ENCODE measurements at regions not wholly inside any gene's neighbourhood (a gene's known extent, or its start where the extent isn't known, plus 50 kb on each side); places are given as distances from the start of the nearest gene placed in this dataset.

DNA sequence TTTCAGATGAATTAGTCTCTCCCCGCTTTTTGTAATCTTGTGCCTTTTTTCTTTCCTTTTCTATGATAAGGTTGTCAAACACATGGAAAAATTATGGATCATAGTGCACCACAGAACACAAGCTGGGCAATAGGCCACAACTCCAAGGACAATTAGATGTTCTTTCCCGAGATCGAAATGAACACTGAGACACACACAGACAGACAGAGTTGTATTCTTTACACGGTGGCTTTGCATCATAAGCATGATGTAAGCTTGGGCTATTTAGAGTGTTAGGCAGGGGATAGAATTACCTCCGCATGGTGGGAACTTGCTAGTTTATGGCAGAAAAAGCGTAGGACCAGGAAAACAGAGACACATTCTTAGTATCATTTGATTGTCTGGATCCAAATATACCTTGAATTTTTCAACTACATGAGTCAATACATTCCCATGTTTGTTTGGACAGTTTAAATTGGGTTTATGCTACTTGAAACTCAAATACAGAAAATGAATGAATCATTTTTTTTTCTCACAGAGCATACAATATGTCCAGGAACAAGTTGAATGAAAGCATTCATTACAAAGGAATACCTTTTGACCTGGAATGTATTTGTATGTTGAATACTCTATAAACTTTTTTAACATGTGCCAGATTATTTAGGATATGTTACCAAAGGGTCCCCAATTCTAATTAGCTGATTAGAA lies 1611.5 kb upstream of the TMEFF2 start:
- peak overlapping the region; percentile 34 for H3K27ac Mint-ChIP-seq (ENCODE audit: unreplicated experiment)
- Histone ChIP-seq H3K9me3 (ENCODE audit: insufficient read depth, low read depth, low read length) (no peaks in the 10 kb centered on the region), H3K9ac (ENCODE audit: low read length) (no peak overlapping the region), H3K4me3 (ENCODE audit: insufficient read depth, low read depth, low read length) (no peak overlapping the region), H3K4me2 (ENCODE audit: low read length) (no peak overlapping the region), H2AFZ (ENCODE audit: low read depth, low read length) (no peak overlapping the region), H3K27ac (ENCODE audit: low read depth, low read length) (no peak overlapping the region), H3K4me1 (ENCODE audit: insufficient read depth, low read length) (no peaks in the 10 kb centered on the region), H3K27me3 (ENCODE audit: insufficient read depth, low read length) (no peaks in the 10 kb centered on the region), H4K20me1 (ENCODE audit: insufficient read depth, low read length) (no peaks in the 10 kb centered on the region), H3K36me3 (ENCODE audit: insufficient read depth, low read length) (no peaks in the 10 kb centered on the region), H3K79me2 (ENCODE audit: insufficient read depth, low read length) (no peaks in the 10 kb centered on the region)
- H3K4me1 Mint-ChIP-seq (ENCODE audit: low read depth, unreplicated experiment), result peaks cover 4% of the 10 kb centered on the region
- no peak for DNase-seq (ENCODE audit: low read depth)
- FAIRE-seq, result peak; percentile 20
- no peaks in the 10 kb centered on the region for H3K36me3 Mint-ChIP-seq (ENCODE audit: low read depth, unreplicated experiment)
- H3K9me3 Mint-ChIP-seq (ENCODE audit: unreplicated experiment), result no peaks in the 10 kb centered on the region
- TF ChIP-seq, protein P1, sequence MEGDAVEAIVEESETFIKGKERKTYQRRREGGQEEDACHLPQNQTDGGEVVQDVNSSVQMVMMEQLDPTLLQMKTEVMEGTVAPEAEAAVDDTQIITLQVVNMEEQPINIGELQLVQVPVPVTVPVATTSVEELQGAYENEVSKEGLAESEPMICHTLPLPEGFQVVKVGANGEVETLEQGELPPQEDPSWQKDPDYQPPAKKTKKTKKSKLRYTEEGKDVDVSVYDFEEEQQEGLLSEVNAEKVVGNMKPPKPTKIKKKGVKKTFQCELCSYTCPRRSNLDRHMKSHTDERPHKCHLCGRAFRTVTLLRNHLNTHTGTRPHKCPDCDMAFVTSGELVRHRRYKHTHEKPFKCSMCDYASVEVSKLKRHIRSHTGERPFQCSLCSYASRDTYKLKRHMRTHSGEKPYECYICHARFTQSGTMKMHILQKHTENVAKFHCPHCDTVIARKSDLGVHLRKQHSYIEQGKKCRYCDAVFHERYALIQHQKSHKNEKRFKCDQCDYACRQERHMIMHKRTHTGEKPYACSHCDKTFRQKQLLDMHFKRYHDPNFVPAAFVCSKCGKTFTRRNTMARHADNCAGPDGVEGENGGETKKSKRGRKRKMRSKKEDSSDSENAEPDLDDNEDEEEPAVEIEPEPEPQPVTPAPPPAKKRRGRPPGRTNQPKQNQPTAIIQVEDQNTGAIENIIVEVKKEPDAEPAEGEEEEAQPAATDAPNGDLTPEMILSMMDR (IDR thresholded peaks at IDR 0.05; ENCODE audit: insufficient read depth, low read depth, low read length), result no peak
- no peak for TF ChIP-seq EZH2 (IDR thresholded peaks at IDR 0.05; ENCODE audit: insufficient read depth, low read length)
- no peaks in the 10 kb centered on the region for H3K27me3 Mint-ChIP-seq (ENCODE audit: low read depth, unreplicated experiment)
- no peak overlapping the region for H3K4me3 Mint-ChIP-seq (ENCODE audit: unreplicated experiment)

DNA sequence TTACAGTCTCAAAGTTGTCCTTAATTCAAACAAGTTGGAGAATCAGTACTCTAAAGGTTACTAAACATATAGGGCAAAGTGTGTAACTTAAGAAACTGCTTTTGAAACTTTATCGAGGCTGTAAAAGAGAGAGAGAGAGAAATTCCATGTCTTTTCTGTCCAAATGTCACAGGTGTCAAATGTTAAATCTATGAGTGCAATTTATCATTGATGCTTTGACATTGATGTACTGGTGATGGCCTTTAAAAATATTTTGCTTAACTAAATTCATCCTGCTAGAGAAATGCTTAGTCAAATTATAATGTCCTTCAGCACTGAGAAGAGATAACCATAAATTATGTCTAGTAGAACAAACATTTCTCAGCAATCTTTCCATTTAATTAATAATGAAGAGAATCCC lies 1602.1 kb upstream of the TMEFF2 start:
- DNase-seq (ENCODE audit: low read depth), result no peak
- Mint-ChIP-seq H3K4me1 (ENCODE audit: low read depth, unreplicated experiment) (peaks cover 11% of the 10 kb centered on the region), H3K27me3 (ENCODE audit: low read depth, unreplicated experiment) (no peaks in the 10 kb centered on the region), H3K4me3 (ENCODE audit: unreplicated experiment) (no peak overlapping the region), H3K36me3 (ENCODE audit: low read depth, unreplicated experiment) (no peaks in the 10 kb centered on the region), H3K9me3 (ENCODE audit: unreplicated experiment) (no peaks in the 10 kb centered on the region), H3K27ac (ENCODE audit: unreplicated experiment) (no peak overlapping the region)
- Histone ChIP-seq H3K36me3 (ENCODE audit: insufficient read depth, low read length) (no peaks in the 10 kb centered on the region), H4K20me1 (ENCODE audit: insufficient read depth, low read length) (no peaks in the 10 kb centered on the region), H3K27me3 (ENCODE audit: insufficient read depth, low read length) (no peaks in the 10 kb centered on the region), H3K4me1 (ENCODE audit: insufficient read depth, low read length) (peaks cover 5% of the 10 kb centered on the region), H3K4me3 (ENCODE audit: insufficient read depth, low read depth, low read length) (no peak overlapping the region), H3K9ac (ENCODE audit: low read length) (no peak overlapping the region), H3K9me3 (ENCODE audit: insufficient read depth, low read depth, low read length) (no peaks in the 10 kb centered on the region), H3K27ac (ENCODE audit: low read depth, low read length) (no peak overlapping the region), H3K79me2 (ENCODE audit: insufficient read depth, low read length) (no peaks in the 10 kb centered on the region), H2AFZ (ENCODE audit: low read depth, low read length) (no peak overlapping the region), H3K4me2 (ENCODE audit: low read length) (no peak overlapping the region)
- no peak for TF ChIP-seq EZH2 (IDR thresholded peaks at IDR 0.05; ENCODE audit: insufficient read depth, low read length)
- TF ChIP-seq, protein P1 (IDR thresholded peaks at IDR 0.05; ENCODE audit: insufficient read depth, low read depth, low read length), result no peak
- FAIRE-seq, result no peak

DNA sequence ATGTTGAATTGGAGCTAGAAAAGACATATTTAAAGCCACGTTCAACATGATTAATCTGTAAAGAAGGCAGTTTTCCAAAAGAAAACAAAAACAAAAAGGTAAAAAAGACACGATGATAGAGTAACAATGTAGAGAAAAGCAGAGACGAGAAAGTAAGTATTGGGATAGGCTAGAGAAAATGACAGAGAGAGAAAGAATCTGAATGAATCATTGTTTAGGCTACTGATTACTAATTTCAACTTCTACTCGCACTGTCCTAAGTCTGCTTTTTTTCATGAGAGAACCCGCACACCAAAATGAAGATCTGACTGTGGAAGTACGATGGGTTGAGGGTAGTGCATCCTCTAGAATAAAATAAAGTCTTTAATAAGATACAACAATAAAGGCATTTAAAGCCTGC lies 1599.2 kb upstream of the TMEFF2 start:
- Histone ChIP-seq H3K4me1 (ENCODE audit: insufficient read depth, low read length) (peaks cover 5% of the 10 kb centered on the region), H3K4me2 (ENCODE audit: low read length) (peak overlapping the region; percentile 68), H3K4me3 (ENCODE audit: insufficient read depth, low read depth, low read length) (no peak overlapping the region), H3K27ac (ENCODE audit: low read depth, low read length) (peak overlapping the region; percentile 67), H3K36me3 (ENCODE audit: insufficient read depth, low read length) (no peaks in the 10 kb centered on the region), H3K79me2 (ENCODE audit: insufficient read depth, low read length) (no peaks in the 10 kb centered on the region), H4K20me1 (ENCODE audit: insufficient read depth, low read length) (no peaks in the 10 kb centered on the region), H2AFZ (ENCODE audit: low read depth, low read length) (peak overlapping the region; percentile 30), H3K9ac (ENCODE audit: low read length) (no peak overlapping the region), H3K27me3 (ENCODE audit: insufficient read depth, low read length) (no peaks in the 10 kb centered on the region), H3K9me3 (ENCODE audit: insufficient read depth, low read depth, low read length) (no peaks in the 10 kb centered on the region)
- Mint-ChIP-seq H3K4me1 (ENCODE audit: low read depth, unreplicated experiment) (peaks cover 13% of the 10 kb centered on the region), H3K27me3 (ENCODE audit: low read depth, unreplicated experiment) (no peaks in the 10 kb centered on the region), H3K36me3 (ENCODE audit: low read depth, unreplicated experiment) (no peaks in the 10 kb centered on the region), H3K9me3 (ENCODE audit: unreplicated experiment) (no peaks in the 10 kb centered on the region), H3K4me3 (ENCODE audit: unreplicated experiment) (no peak overlapping the region), H3K27ac (ENCODE audit: unreplicated experiment) (peak overlapping the region; percentile 88)
- DNase-seq (ENCODE audit: low read depth) (peak; percentile 55), FAIRE-seq (peak; percentile 56)
- no peak for TF ChIP-seq EZH2 (IDR thresholded peaks at IDR 0.05; ENCODE audit: insufficient read depth, low read length)
- TF ChIP-seq, protein P1 (IDR thresholded peaks at IDR 0.05; ENCODE audit: insufficient read depth, low read depth, low read length), result no peak
